ENCODE measurements at regions not wholly inside any gene's neighbourhood (a gene's known extent, or its start where the extent isn't known, plus 50 kb on each side); places are given as distances from the start of the nearest gene placed in this dataset.
"Not testable (repeated sequence)": the region's sequence is repeated elsewhere in the genome, so short reads cannot be mapped to it uniquely, and the experiment has no call there.

DNA sequence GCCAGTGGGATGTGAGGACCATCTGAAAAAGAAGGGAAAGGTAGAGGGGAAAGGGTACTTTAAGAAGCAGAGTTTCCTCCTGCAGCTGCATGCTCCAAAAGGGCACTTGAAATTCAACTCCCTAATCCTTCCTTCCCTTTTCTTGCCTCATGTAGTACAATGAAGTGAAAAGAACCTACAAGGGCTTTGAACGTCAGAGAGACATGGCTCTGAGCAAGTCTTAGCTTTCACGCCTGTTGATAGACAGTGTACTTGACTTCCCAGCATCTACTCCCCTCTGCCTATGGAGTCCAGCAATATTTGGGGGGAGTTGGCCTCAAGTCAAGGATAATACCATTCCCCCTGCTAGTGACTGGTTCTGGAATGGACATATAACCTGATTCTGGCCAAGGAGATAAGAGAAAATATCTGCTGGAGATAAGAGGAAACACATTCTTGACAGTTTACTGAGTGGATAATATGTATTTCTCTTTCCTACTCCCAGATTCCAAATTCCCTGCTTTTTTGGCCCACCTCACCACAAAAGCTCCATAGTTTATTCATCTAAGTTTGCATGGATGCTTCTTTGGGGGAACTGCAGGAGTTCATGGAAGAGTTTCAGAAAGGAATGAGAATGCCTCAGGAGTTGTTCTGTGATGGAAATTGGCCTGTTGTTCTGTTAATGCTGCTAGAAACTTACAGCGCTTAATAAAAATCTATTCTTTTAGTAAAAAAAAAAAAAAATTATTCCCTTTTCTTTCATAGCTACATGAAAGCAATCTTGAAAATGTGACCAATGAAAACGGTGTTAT, 193.0 kb upstream of the TPM1 start:
- no peak for DNase-seq

DNA sequence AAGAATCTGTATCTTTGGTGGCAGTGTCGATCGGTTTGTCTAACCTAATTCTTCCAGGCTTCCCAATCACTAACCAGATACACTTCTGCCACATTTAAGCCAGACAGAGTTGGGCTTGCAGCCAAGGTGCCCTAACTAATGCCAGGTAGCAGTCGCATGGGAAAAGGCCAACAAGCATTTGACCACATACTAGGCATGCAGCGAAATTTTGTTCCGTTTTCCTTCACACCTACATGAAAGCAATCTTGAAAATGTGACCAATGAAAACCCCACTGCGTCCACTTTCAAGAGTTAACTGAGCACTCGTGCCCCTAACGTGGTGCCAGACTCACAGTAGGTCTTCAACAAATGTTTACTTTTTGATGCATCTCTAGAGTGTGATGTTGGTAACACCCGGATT, 192.2 kb upstream of the TPM1 start:
- no peak for DNase-seq

DNA sequence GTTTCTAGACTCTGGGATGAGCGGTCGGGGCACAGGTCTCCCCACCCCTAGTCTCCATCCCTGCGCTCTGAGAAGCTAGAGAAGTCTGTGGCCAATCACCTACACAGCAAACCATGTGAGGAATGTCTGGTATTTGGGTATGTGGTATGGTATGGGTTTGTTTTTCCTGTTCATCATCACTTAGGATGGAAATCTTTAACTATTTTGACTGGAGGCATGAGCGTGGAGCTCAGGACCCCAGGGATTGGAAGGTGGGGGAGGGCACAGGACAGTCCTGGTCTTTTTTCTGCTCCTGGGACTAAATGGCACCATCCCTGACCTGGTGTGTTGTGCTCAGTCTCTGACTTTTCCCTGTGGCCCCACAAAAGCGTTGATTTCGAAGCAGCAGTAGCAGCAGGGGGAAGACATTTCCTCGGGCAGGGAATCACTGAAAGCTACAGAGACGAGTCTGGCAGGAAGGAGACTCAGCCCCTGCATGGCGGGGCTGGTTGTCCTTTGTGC, 191.7 kb upstream of the TPM1 start:
- no peak for DNase-seq

DNA sequence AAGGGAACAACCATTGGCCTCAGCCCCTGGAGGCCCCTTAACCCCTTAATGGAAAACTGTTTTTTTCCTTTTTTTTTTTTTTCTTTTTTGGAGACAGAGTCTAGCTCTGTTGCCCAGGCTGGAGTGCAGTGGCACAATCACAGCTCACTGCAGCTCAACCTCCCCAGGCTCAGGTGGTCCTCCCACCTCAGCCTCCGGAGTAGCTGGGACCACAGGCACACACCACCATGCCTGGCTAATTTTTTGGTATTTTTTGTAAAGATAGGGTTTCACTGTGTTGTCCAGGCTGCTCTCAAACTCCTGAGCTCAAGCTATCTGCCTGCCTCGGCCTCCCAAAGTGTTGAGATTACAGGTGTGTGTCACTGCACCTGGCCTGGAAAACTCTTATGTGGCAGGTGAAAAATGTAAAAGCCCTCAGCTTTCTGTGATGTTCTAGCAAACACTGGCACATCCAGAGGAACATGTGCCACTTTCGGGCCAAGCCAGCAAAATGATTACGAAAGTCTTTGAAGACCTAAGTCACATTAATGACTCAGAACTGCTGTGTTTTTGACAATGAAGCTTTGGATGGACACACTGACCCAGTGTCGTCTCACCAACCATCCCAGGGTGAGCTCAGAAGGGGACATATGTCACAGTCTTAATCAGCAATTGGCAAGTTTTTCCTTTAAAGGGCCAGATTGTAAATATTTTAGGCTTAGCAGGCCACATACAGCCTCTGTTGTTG, 189.3 kb upstream of the TPM1 start:
- DNase-seq = no peak

DNA sequence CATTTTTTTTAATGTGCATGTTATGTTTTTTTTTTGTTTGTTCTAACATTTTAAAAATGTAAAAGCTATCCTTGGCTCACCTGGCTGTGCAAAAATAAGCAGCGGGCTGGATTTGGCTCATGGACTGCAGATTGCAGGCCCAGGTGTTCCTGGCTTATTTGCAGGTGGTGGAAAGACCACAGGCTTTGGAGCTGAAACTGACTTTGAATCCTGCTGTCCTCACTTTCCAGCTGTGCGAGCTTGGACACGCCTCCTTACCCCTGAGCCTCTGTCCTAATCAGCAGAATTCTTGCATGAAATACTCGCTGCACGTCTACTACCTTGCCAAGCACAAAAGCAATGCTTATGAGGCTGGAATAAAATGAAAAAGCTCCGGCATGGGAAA, 188.7 kb upstream of the TPM1 start:
- DNase-seq = no peak

DNA sequence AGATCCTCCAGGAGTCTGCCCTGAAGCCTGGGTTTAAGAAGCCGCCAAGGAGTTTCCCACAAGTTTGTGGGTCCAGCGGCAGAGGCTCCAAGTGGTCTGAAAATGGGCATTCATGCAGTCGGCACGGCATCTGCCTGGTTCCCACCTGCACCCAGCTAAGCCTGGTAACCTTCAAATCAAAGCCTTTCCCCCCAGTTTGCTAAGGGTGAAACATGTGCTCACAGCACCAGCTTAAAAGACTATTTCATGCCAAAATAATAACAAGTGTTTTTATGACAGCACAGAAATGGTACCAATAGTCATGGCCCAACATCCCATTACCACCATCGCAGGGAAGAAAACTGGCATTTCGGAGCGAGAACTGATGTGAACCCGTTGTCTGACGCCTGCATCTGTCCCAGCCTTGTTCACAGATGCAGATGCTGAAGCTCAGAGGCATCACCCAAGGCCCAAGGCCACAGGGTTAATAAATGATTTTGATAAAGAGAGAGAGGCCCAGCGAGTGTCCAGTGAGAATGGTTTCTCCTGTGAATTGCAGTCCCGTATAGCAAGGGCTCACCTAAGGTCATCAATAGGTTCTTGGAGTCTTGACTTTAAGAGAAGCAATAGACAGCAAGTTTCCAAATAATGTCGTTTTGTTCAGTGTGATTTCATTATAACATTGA, 188.0 kb upstream of the TPM1 start:
- no peak for DNase-seq

DNA sequence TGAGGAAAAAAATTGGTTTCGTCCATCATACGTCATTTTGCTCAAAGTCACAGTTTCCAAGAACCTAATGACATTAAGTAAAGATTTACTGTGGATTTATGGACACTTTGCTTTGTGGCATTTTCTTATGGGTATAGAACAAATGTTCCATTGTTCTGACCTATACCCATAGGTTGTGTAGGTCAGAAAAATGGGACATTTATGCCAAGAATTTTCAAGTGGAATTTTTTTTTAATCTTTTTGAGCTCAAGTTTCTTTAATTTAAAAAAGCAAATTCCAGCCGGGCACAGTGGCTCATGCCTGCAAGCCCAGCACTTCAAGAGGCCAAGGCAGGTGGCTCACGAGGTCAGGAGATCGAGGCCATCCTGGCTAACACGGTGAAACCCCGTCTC, 187.5 kb upstream of the TPM1 start:
- DNase-seq = no peak

DNA sequence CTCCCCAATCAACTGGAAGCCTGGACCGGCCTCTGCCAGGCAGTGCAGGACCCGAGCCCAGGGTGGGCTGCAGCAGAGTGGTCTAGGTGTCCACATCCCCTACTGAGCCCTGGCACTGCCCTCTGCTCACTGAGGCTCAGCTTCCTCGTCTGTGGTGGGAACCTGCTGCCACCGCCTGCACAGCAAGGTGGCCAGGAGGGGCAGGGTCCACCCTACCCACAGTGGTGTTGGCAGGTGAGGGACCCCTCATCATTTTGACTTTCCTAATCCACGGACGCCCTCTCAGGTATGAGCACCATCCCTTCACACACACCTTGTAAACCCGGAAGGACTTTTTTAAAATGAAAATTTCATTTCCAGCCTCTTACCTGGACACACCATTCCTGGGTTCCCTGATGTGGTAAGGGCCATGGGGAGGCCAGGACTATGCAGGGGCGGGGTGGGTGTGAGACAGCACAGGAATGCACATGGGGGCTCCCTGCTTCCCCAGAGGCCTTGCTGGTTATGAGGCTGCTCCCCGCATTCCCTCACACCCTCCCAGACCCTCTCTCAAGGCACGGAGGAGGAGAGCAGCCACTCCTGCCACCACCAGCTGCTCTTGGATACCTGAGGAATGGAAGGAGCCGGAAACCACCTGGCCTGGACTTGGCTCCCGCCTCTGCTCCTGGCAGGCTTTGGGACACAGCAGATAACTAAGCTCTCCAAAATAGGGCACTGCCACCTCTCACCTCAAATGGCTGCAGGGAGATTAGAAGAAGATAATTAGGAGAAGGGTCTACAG, 185.9 kb upstream of the TPM1 start:
- DNase-seq = no peak

DNA sequence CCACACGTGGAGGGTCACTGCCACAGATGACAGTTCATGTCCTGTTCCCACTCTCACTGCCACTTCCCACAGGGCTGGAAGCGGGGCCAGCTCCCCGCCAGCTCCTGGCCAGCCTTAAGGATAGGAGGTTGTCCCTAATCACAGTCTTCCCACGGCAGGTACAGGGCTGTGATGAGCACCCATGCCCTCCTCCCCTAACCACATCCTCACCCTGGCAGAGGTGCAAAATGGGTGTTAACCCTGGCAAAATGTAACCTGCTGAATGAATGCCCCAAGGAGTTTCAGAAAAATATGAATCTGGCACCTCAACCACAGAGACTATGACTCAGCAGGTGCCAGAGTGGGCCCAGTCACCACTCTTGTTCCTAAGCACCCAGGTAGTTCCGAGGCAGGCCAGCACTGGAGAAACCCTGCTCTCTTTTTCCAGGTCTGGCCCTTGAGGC, 185.1 kb upstream of the TPM1 start:
- DNase-seq = no peak

DNA sequence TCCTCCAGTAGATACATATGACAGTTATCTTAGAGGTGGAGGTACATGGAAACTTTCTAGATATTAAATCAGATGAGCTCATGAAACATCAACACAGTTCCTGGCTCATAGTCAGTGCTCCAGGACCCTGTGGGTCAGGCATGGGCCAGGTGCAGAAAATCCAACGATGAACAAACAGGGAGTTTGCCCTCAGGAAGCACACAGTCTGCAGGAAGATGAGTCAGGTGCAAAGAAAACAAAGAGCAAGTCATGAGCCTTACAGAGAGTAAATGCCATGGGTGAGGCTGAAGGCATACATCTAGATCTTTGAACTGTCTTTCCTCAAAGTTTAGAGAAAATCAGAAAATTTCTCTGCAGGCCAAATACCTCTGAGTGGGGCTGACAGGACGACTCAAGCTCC, 184.2 kb upstream of the TPM1 start:
- DNase-seq = no peak

DNA sequence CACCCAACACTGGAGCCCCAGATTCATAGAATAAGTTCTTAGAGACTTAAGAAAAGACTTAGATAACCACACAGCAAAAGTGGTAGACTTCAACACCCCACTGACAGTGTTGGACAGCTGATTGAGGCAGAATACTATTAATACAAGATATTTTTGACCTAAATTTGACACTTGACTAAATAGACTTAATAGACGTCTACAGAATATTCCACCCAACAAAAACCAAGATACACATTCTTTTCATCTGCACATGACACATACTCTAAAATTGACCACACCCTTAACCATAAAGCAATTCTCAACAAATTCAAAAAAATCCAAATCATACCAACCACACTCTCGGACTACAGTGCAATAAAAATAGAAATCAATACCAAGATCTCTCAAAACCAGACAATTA, 179.8 kb upstream of the TPM1 start:
- no peak for DNase-seq

DNA sequence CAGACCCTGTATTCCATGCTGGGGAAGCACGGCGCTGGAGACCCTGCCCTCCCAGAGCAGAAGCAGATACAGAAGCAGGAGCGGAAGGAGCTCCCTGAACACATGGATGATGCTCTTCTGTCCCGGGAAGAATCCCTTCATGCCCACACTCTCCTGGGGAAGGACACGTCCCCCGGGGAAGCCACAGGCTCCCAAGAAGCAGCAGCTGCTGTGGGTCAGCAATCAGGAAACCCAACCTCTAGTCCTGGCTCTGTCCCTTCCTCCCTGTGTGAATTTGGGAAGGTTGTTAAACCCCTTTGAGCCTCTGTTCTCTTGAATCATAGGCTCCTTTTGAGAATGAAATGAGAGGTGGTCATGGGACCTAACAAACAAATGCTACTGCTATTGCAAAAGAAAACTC, 176.2 kb upstream of the TPM1 start:
- DNase-seq = no peak

DNA sequence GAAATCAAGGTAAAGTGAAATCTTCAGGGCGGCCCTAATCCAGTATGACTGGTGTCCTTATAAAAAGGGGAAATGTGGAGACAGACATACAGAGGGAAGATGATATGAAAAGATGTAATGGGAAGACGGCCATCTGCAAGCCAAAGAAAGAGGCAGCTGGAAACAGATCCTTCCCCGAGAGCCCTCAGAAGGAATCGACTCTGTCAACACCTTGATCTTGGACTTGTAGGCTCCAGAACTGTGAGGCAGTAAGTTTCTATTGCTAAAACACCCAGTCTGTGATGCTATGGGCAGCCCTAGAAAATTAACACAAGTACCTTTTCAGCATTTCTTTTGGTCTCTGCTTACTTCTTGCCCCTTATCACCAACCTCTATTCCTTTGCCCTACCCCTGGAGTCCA, 174.7 kb upstream of the TPM1 start:
- DNase-seq = no peak

DNA sequence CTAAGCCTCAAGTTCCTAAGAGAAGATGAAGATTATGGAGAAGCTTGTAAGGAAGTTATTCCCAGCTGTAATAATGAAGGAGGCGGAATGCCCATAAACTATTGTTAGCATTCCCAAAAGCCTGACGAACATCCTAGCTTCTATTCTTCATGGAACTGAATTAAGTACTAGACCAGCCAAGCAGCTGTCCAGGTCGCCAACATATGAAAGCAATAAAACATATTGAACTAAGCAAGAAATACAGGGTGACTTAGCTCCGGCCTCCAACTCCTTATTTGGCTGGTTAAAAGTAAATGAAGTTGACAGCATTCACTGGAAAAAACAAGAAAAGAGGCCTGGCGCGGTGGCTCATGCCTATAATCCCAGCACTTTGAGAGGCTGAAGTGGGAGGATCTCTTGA, 174.0 kb upstream of the TPM1 start:
- DNase-seq = no peak

DNA sequence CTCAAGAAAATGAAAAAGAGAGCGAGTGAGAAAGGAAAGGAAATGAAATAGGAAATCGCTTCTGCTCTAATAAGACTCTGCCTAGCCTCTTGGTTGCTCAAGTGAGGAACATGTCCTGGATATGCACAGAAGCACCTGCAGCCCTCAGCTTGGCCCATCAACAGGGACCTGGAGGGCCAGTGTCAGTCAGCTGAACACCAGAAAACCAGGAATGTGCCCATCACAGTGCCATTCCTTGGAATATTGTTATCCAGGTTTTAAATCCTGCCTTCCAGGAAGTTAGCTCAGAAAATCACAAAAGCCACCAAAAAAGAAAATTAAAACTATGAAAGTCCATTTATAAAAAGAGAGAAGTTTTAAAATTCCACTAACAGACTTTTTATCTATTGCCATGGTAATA, 173.4 kb upstream of the TPM1 start:
- no peak for DNase-seq

DNA sequence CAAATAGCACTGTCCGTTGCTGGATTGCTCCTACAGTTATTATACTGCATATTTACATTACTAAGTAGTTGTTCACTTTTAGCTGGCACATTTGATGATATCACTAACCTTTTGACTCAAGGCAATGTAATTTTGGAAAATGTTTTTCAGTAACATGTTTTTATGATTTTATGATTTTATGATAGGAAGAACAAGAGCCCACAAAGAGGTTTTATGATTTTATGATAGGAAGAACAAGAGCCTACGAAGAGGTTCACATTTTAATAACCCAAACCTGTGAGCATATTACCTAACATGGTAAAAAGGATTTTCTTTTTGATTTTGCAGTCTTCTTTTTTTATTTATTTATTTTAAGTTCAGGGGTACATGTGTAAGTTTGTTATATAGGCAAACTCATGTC, 172.3 kb upstream of the TPM1 start:
- no peak for DNase-seq

DNA sequence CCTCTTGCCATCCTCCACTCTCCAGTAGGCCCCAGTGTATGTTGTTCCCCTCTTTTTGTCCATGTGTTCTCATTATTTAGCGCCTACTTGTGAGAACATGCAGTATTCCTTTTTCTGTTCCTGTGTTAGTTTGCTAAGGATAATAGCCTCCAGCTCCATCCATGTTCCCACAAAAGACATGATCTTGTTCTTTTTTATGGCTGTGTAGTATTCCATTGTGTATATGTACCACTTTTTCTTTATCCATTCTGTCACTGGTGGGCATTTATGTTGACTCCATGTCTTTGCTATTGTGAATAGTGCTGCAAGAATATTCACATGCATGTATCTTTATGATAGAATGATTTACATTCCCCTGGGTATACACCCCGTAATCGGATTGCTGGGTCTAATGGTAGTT, 171.8 kb upstream of the TPM1 start:
- DNase-seq = not testable (repeated sequence)

DNA sequence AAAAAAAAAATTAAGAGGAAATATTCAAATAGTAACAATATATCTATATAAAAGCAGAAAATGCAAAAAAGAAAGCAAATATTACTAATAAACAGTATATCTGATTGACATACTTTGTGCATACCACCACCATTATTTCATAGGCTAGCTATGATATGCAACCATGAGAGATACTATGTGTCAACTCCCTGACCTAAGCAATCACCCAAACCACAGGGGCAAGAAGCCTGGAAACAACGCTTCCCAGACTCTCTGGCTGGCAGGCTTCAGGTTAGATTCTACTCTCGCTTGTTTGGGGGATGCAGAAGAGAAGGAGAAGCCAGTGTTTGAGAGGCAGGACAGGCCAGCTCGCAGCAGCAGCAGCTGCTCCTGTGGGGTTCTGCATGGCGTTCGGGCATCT, 169.3 kb upstream of the TPM1 start:
- DNase-seq = no peak

DNA sequence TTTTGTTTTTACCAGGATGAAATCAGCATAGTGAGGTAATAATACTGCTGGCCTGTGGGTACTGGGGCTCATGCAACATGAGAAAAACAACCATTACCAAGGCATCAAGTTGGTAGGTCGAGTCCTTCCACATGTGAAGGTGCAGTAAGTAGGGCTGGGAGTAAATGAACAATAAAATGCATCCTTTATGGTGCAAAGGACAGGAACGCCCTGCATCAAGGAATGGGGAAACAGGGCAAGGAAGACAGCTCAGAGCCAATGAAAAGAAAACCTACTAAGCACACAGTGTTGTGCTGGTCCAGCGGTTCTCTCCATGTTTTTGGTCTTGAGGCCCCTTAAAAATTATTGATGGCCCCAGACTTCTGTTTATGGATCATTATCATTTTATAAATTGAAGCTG, 168.5 kb upstream of the TPM1 start:
- no peak for DNase-seq

DNA sequence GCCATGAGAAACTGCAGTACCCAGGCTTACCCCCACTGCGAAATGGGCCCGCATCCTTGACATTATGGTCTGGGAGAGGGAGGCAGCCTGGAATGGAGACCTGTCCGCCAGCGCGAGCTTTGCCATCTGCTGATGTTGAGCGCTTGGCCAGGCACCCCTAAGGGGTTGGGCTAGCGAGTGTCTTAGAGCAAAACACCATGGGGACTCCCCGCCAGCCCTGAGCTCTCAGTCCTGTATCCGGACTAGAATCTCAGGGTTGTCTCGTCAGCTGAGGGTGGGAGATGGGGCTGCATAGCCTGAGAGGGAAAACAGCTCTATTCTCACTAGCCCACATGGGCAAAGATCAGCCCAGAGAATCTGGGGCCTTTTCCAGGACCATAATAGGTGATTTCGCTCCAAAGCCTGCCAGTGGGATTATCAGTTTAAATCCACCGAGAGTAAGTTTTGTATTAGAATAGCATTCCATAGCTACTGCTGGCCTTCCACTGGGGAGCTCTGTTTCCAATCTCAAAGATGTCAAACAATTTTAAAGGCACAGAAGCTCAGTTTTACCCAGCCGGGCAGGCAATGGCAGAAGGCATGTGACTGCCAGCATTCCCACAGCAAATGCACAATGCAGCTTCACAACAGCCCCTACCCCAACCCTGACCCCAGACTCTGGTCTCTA, 167.5 kb upstream of the TPM1 start:
- no peak for DNase-seq

DNA sequence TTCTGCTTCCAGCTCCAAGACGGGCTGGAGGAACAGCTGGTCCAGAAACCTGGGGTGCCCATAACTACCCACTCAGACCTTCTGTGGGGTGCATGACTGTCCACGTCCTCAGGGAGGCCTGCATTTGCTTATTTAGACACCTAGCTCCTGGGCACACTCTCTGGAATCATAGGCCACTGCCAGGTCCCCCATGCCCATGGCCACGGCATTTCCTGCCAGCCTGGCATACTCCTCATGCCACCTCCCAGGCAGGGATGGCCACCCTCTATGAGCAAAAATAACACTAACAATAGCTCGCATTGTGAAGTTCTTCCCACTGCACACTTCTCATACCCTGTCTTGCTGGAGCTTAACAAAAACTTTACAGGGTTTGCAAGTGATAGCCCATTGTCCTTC, 166.9 kb upstream of the TPM1 start:
- DNase-seq = no peak

DNA sequence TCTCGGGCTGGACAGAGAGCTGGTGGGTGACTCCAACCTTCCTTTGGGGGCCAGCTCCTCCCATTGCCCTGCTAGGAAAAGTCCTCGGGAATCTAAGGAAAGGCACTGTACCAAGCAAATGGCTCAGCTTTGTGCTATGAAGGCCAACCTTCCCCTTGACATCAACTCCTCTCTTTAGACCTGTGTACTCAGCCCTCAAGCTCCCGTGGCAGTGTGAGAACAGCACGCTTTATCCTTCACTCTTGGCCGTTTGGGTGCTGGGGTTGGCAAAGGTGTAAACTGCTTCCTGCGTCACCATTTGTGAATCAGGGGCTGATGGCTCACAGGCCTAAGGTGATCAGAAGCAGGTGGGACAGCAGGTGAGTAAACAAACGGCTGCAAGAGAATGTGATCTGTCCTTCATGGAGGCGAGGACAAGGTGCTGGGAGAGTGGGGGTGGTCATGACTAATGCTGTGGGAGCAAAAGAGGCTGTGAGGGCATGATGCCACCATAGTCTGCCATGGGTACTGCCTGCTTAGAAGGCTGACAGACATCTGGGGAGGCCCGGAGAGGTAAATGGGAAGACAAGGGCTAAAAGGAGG, 165.2 kb upstream of the TPM1 start:
- DNase-seq = no peak

All from stimulated activated CD4-positive, alpha-beta T cell treated with anti-CD3 and anti-CD28 coated beads, Interleukin-4, amount 100 ng/mL, for 24 hours (primary cell).